GM12878 (cell line): ENCODE measurements at regions not wholly inside any gene's neighbourhood (a gene's known extent, or its start where the extent isn't known, plus 50 kb on each side); places are given as distances from the start of the nearest gene placed in this dataset.

Experiments used
- ATAC-seq: fragments of 200-7000 bp; cut with Tn5 transposase; 3 replicates; pipeline ENCODE4 v1.9.1; 2020; ENCODE audit warnings: mild to moderate bottlenecking, moderate library complexity
- BruUV-seq: library from RNA; stranded (reverse); fragments of 400-500 nt; replicated peaks from 2 replicates; lab custom pipeline; 2021; lab: Mats Ljungman, UMichigan
- CTCF ChIA-PET: fragments of 300-600 bp; sonication (Branson Sonifier 250); formaldehyde crosslinking; extraction: SDS; loops from one replicate; lab custom pipeline; 2021; ENCODE audit warnings: inconsistent platforms; lab: Yijun Ruan, JAX
- POLR2A ChIA-PET: fragments of 350-600 bp; formaldehyde crosslinking; extraction: SDS; loops from one replicate; lab custom pipeline; 2021; ENCODE audit warnings: inconsistent platforms; lab: Charles Lee
- RAD21 ChIA-PET: fragments of 300-600 bp; sonication (Branson Sonifier 250); formaldehyde crosslinking; loops from one replicate; lab custom pipeline; 2023; ENCODE audit warnings: antibody characterized with exemption; ENCODE audit not compliant: unreplicated experiment; lab: Charles Lee
- SMC1A ChIA-PET: fragments of 300-600 bp; sonication (Branson Sonifier 250); formaldehyde crosslinking; loops from one replicate; lab custom pipeline; 2023; ENCODE audit not compliant: unreplicated experiment, uncharacterized antibody; lab: Charles Lee
- DNase-seq: peaks from one replicate; pipeline ENCODE4 v3.0.0-alpha.2; 2011; ENCODE audit warnings: low read depth, low spot score
- FAIRE-seq: peaks from 3 replicates; lab custom pipeline; 2011; peaks lifted over from hg19 to GRCh38; lab: Jason Lieb, UNC
- H2AFZ ChIP-seq: 2 replicates; pipeline ENCODE4 v1.6.0; 2011; ENCODE audit warnings: low read depth, low read length, control low read depth; ENCODE audit not compliant: control insufficient read depth
- H3K27ac ChIP-seq: 2 replicates; pipeline ENCODE4 v1.5.1; 2011; ENCODE audit warnings: control low read depth; ENCODE audit not compliant: control insufficient read depth, insufficient read depth
- H3K27me3 ChIP-seq, 2 experiments: replicated peaks in 1 of 2; 2 replicates each; pipeline versions ENCODE4 v1.6.0 to v1.6.1; 2011; ENCODE audit warnings: low read length in 1 of 2; ENCODE audit not compliant: control insufficient read depth in 2 of 2, insufficient read depth in 2 of 2
- H3K36me3 ChIP-seq, 2 experiments: 2 replicates each; pipeline ENCODE4 v1.5.1; 2011; ENCODE audit warnings: low read length in 1 of 2; ENCODE audit not compliant: control insufficient read depth in 2 of 2, insufficient read depth in 2 of 2
- H3K4me1 ChIP-seq: 2 replicates; pipeline ENCODE4 v1.6.1; 2011; ENCODE audit warnings: mild to moderate bottlenecking, low read length, moderate library complexity, mixed read lengths; ENCODE audit not compliant: control insufficient read depth, insufficient read depth
- H3K4me2 ChIP-seq: 2 replicates; pipeline ENCODE4 v1.6.0; 2011; ENCODE audit warnings: control low read depth; ENCODE audit not compliant: control insufficient read depth, insufficient read depth
- H3K4me3 ChIP-seq: fragments of 200-600 bp; sonication (generic); 2 replicates; pipeline ENCODE4 v1.5.1; 2016
- H3K79me2 ChIP-seq: 2 replicates; pipeline ENCODE4 v1.6.0; 2011; ENCODE audit warnings: low read length; ENCODE audit not compliant: control insufficient read depth, insufficient read depth
- H3K9ac ChIP-seq: 2 replicates; pipeline ENCODE4 v1.8.0; 2011; ENCODE audit warnings: low read length, control low read depth, mixed read lengths; ENCODE audit not compliant: control insufficient read depth, insufficient read depth
- H3K9me3 ChIP-seq: replicated peaks from 3 replicates; pipeline ENCODE4 v1.5.1; 2011; ENCODE audit warnings: mild to moderate bottlenecking, low read length; ENCODE audit not compliant: control insufficient read depth, insufficient read depth
- H4K20me1 ChIP-seq: 2 replicates; pipeline ENCODE4 v1.6.0; 2011; ENCODE audit not compliant: control insufficient read depth, insufficient read depth
- CHD2 ChIP-seq: IDR thresholded peaks from 2 replicates; pipeline ENCODE4 v1.6.1; 2011; ENCODE audit warnings: low read depth, low read length, improper control_type of control experiment, borderline replicate concordance
- CREB1 ChIP-seq: IDR thresholded peaks from 2 replicates; pipeline ENCODE4 v1.6.1; 2012; ENCODE audit warnings: low read depth, mild to moderate bottlenecking, inconsistent platforms
- MXI1 ChIP-seq: fragments of 150-350 bp; IDR thresholded peaks from 2 replicates; pipeline ENCODE4 v1.6.1; 2011; ENCODE audit warnings: low read depth, mild to moderate bottlenecking, inconsistent platforms, low read length, improper control_type of control experiment
- NKRF ChIP-seq: fragments of 450-650 bp; conservative IDR thresholded peaks from 2 replicates; pipeline ENCODE4 v1.6.1; 2017; ENCODE audit warnings: mild to moderate bottlenecking, moderate library complexity
- TARDBP ChIP-seq: IDR thresholded peaks from 2 replicates; pipeline ENCODE4 v1.6.1; 2016; ENCODE audit warnings: borderline replicate concordance
- YY1 ChIP-seq: IDR thresholded peaks from 2 replicates; pipeline ENCODE4 v1.6.1; 2011; ENCODE audit warnings: low read depth, mild to moderate bottlenecking, low read length
- WGBS: methylation state at CpG from one replicate; pipeline ENCODE4 v1.1.6; 2016; ENCODE audit warnings: low lambda C conversion rate; ENCODE audit not compliant: insufficient replicate concordance, insufficient coverage; ENCODE audit errors: missing lambda C conversion rate; 5-methylcytosine and 5-hydroxymethylcytosine counted together
- in situ Hi-C: fragments of 300-500 bp; cut with MboI; formaldehyde crosslinking; loops from 9 replicates; pipeline ENCODE4 v1.14.3; 2018; ENCODE audit warnings: mixed read lengths
- intact Hi-C: fragments of 100-400 bp; cut with micrococcal nuclease; formaldehyde crosslinking; loops from one replicate; pipeline ENCODE4 v1.14.2; 2022; ENCODE audit not compliant: unreplicated experiment
- TF ChIP-seq, protein P1 (sequence below): fragments of 450-650 bp; IDR thresholded peaks from 2 replicates; pipeline ENCODE4 v1.6.1; 2018; ENCODE audit warnings: mild to moderate bottlenecking, low read depth, moderate library complexity; ENCODE audit not compliant: partially characterized antibody

GRCh38 chr19:29446361-29446760 lies 79.4 kb upstream of the VSTM2B start:
- H3K27ac ChIP-seq: no peak overlapping the region
- in situ Hi-C loops: no loop called here
- no peak overlapping the region for H3K4me2 ChIP-seq
- TF ChIP-seq CHD2 (no peak), NKRF (no peak), CREB1 (no peak), MXI1 (no peak), YY1 (no peak), TARDBP (no peak)
- TF ChIP-seq, protein P1, sequence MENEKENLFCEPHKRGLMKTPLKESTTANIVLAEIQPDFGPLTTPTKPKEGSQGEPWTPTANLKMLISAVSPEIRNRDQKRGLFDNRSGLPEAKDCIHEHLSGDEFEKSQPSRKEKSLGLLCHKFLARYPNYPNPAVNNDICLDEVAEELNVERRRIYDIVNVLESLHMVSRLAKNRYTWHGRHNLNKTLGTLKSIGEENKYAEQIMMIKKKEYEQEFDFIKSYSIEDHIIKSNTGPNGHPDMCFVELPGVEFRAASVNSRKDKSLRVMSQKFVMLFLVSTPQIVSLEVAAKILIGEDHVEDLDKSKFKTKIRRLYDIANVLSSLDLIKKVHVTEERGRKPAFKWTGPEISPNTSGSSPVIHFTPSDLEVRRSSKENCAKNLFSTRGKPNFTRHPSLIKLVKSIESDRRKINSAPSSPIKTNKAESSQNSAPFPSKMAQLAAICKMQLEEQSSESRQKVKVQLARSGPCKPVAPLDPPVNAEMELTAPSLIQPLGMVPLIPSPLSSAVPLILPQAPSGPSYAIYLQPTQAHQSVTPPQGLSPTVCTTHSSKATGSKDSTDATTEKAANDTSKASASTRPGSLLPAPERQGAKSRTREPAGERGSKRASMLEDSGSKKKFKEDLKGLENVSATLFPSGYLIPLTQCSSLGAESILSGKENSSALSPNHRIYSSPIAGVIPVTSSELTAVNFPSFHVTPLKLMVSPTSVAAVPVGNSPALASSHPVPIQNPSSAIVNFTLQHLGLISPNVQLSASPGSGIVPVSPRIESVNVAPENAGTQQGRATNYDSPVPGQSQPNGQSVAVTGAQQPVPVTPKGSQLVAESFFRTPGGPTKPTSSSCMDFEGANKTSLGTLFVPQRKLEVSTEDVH: no peak
- ATAC-seq (no peak), FAIRE-seq (no peak), DNase-seq (no peak)
- no peaks in the 10 kb centered on the region for H3K79me2 ChIP-seq
- no peaks in the 10 kb centered on the region for H3K36me3 ChIP-seq
- CTCF ChIA-PET: interaction anchor here (1.3 kb wide), 1 partner anchor 182 kb away, joined by 3 read pairs; no protein-coding TSS in a partner anchor
- 13% methylated on average over 4 of the region's 4 CpGs for WGBS
- no peak overlapping the region for H3K9ac ChIP-seq
- H2AFZ ChIP-seq: no peak overlapping the region
- H4K20me1 ChIP-seq: no peaks in the 10 kb centered on the region
- H3K9me3 ChIP-seq: no peaks in the 10 kb centered on the region; the same call in 2 of the 3 replicates
- no peaks in the 10 kb centered on the region for H3K27me3 ChIP-seq
- no TSS peak for BruUV-seq
- SMC1A ChIA-PET: no interaction called here
- H3K4me3 ChIP-seq: no peak overlapping the region
- POLR2A ChIA-PET: no interaction called here
- RAD21 ChIA-PET: no interaction called here
- intact Hi-C loops: no loop called here
- no peaks in the 10 kb centered on the region for H3K4me1 ChIP-seq
